Ishikawa (cell line): ENCODE measurements at regions not wholly inside any gene's neighbourhood (a gene's known extent, or its start where the extent isn't known, plus 50 kb on each side); places are given as distances from the start of the nearest gene placed in this dataset.

Source experiments
- CEBPB ChIP-seq: IDR thresholded peaks from 2 replicates; pipeline ENCODE4 v1.6.1; 2012
- CREB1 ChIP-seq: IDR thresholded peaks from 2 replicates; pipeline ENCODE4 v1.6.1; 2012; ENCODE audit warnings: low read depth
- EGR1 ChIP-seq: IDR thresholded peaks from 2 replicates; pipeline ENCODE4 v1.6.1; 2012
- EP300 ChIP-seq: IDR thresholded peaks from 2 replicates; pipeline ENCODE4 v1.6.1; 2012; ENCODE audit warnings: borderline replicate concordance
- FOXM1 ChIP-seq: IDR thresholded peaks from 2 replicates; pipeline ENCODE4 v1.6.1; 2012; ENCODE audit warnings: low read depth, borderline replicate concordance
- MAX ChIP-seq: IDR thresholded peaks from 2 replicates; pipeline ENCODE4 v1.6.1; 2012
- NFIC ChIP-seq: IDR thresholded peaks from 2 replicates; pipeline ENCODE4 v1.6.1; 2012
- RAD21 ChIP-seq: IDR thresholded peaks from 2 replicates; pipeline ENCODE4 v1.6.1; 2012; ENCODE audit warnings: low read depth
- REST ChIP-seq: IDR thresholded peaks from 2 replicates; pipeline ENCODE4 v1.6.1; 2012; ENCODE audit warnings: low read depth, mild to moderate bottlenecking
- TAF1 ChIP-seq: IDR thresholded peaks from 2 replicates; pipeline ENCODE4 v1.6.1; 2012; ENCODE audit warnings: low read depth, mild to moderate bottlenecking
- TCF12 ChIP-seq: IDR thresholded peaks from 2 replicates; pipeline ENCODE4 v1.6.1; 2012; ENCODE audit warnings: low read depth
- TEAD4 ChIP-seq: IDR thresholded peaks from 2 replicates; pipeline ENCODE4 v1.6.1; 2012
- USF1 ChIP-seq: IDR thresholded peaks from 2 replicates; pipeline ENCODE4 v1.6.1; 2012
- YY1 ChIP-seq: IDR thresholded peaks from 2 replicates; pipeline ENCODE4 v1.6.1; 2012; ENCODE audit warnings: low read depth
- ZBTB7A ChIP-seq: IDR thresholded peaks from 2 replicates; pipeline ENCODE4 v1.6.1; 2012; ENCODE audit warnings: low read depth

GRCh38 chrX:1023676-1024075 is 188.8 kb downstream of the CRLF2 start:
- TF ChIP-seq FOXM1 = no peak
- no peak for TF ChIP-seq TCF12
- TF ChIP-seq YY1 = no peak
- TF ChIP-seq ZBTB7A = no peak
- TF ChIP-seq EP300 = no peak
- TF ChIP-seq REST = no peak
- no peak for TF ChIP-seq TAF1
- TF ChIP-seq NFIC = no peak
- TF ChIP-seq RAD21 = no peak
- no peak for TF ChIP-seq EGR1
- no peak for TF ChIP-seq TEAD4
- no peak for TF ChIP-seq CREB1
- TF ChIP-seq CEBPB = no peak
- no peak for TF ChIP-seq USF1

GRCh38 chrX:1020634-1021166 is 191.7 kb downstream of the CRLF2 start:
- TF ChIP-seq MAX (no peak), TAF1 (no peak), CEBPB (no peak), TCF12 (no peak), ZBTB7A (no peak), YY1 (no peak), USF1 (no peak), CREB1 (no peak), EP300 (no peak), RAD21 (no peak), NFIC (no peak), FOXM1 (no peak), EGR1 (no peak)

GRCh38 chrX:1012678-1013300 is 199.7 kb downstream of the CRLF2 start:
- TF ChIP-seq TCF12 (no peak), CREB1 (no peak), CEBPB (no peak), RAD21 (no peak), TAF1 (no peak), FOXM1 (no peak), YY1 (no peak), REST (no peak), ZBTB7A (no peak), EGR1 (no peak), NFIC (no peak), EP300 (no peak), MAX (no peak), USF1 (no peak), TEAD4 (no peak)

GRCh38 chrX:1011691-1012283 is 200.7 kb downstream of the CRLF2 start:
- no peak for TF ChIP-seq TAF1
- TF ChIP-seq YY1 = no peak
- no peak for TF ChIP-seq NFIC
- TF ChIP-seq USF1 = no peak
- no peak for TF ChIP-seq TCF12
- TF ChIP-seq CEBPB = no peak
- TF ChIP-seq ZBTB7A = no peak
- no peak for TF ChIP-seq CREB1
- TF ChIP-seq FOXM1 = no peak
- TF ChIP-seq EP300 = no peak
- TF ChIP-seq RAD21 = no peak
- TF ChIP-seq EGR1 = no peak
- no peak for TF ChIP-seq TEAD4
- TF ChIP-seq MAX = no peak
- no peak for TF ChIP-seq REST
